GM23248 (cell line): ENCODE measurements at regions not wholly inside any gene's neighbourhood (a gene's known extent, or its start where the extent isn't known, plus 50 kb on each side); places are given as distances from the start of the nearest gene placed in this dataset.

Experiments
- EZH2 ChIP-seq: fragments of 200-600 bp; sonication (generic); IDR thresholded peaks from 2 replicates; pipeline ENCODE4 v1.6.1; 2018; ENCODE audit warnings: antibody characterized with exemption, mild to moderate bottlenecking; ENCODE audit not compliant: insufficient read depth, poor library complexity, severe bottlenecking
- EZH2phosphoT487 ChIP-seq: fragments of 200-600 bp; sonication (generic); IDR thresholded peaks from 2 replicates; pipeline ENCODE4 v1.6.1; 2018; ENCODE audit warnings: antibody characterized with exemption, moderate library complexity, mild to moderate bottlenecking, low read depth; ENCODE audit not compliant: insufficient read depth

GRCh38 chr7:42332605-42333222, 95.7 kb upstream of the GLI3 start:
- no peak for TF ChIP-seq EZH2
- no peak for TF ChIP-seq EZH2phosphoT487
